ENCODE measurements at regions not wholly inside any gene's neighbourhood (a gene's known extent, or its start where the extent isn't known, plus 50 kb on each side); places are given as distances from the start of the nearest gene placed in this dataset.

- DNase-seq = no peak
- intact Hi-C loops (cut with DNase I) = no loop called here
- Histone ChIP-seq H3K36me3 (ENCODE audit: control insufficient read depth in 1 of 2, insufficient read depth in 2 of 2, low read length in 1 of 2) (no peaks in the 10 kb centered on the region), H3K27ac (ENCODE audit: low read depth in 1 of 2, low read length in 2 of 2) (no peak overlapping the region), H3K9me3 (ENCODE audit: control insufficient read depth, low read length) (peaks cover 1% of the 10 kb centered on the region), H3K4me1 (ENCODE audit: control insufficient read depth in 1 of 2, insufficient read depth in 2 of 2, low read length in 2 of 2) (no peaks in the 10 kb centered on the region), H3K27me3 (ENCODE audit: control insufficient read depth in 1 of 2, insufficient read depth in 2 of 2, low read length in 1 of 2) (no peaks in the 10 kb centered on the region), H3K4me3 (ENCODE audit: low read length in 2 of 2) (no peak overlapping the region)
- no peak for ATAC-seq (ENCODE audit: low FRiP score)
- WGBS, 2 donors = 58 to 59% methylated on average over 9 of the region's 9 CpGs
These were observed 404.7 kb downstream of the RRAGC start for GRCh38 chr1:38454749-38455441.

GRCh38 chr1:38454236-38454635 lies 405.3 kb downstream of the RRAGC start:
- no peaks in the 10 kb centered on the region for H3K9me3 ChIP-seq (ENCODE audit: control insufficient read depth, low read length)
- WGBS, 2 donors = 91 to 93% methylated on average over 5 of the region's 5 CpGs
- intact Hi-C loops (cut with DNase I) = no loop called here

GRCh38 chr1:38452246-38452645 lies 405.7 kb upstream of the POU3F1 start:
- Histone ChIP-seq H3K4me3 (ENCODE audit: low read length in 2 of 2) (no peak overlapping the region), H3K36me3 (ENCODE audit: control insufficient read depth in 1 of 2, insufficient read depth in 2 of 2, low read length in 1 of 2) (no peaks in the 10 kb centered on the region), H3K9me3 (ENCODE audit: control insufficient read depth, low read length) (no peaks in the 10 kb centered on the region), H3K27ac (ENCODE audit: low read depth in 1 of 2, low read length in 2 of 2) (no peak overlapping the region), H3K27me3 (ENCODE audit: control insufficient read depth in 1 of 2, insufficient read depth in 2 of 2, low read length in 1 of 2) (no peaks in the 10 kb centered on the region), H3K4me1 (ENCODE audit: control insufficient read depth in 1 of 2, insufficient read depth in 2 of 2, low read length in 2 of 2) (no peaks in the 10 kb centered on the region)
- no peak for ATAC-seq (ENCODE audit: low FRiP score)
- DNase-seq = no peak
- intact Hi-C loops (cut with DNase I) = no loop called here
- WGBS, 2 donors = 54% methylated on average over 4 of the region's 4 CpGs

More at GRCh38 chr1:38454236-38454635, 405.3 kb downstream of the RRAGC start:
- H3K27ac ChIP-seq (ENCODE audit: low read depth in 1 of 2, low read length in 2 of 2) = no peak overlapping the region
- ATAC-seq (ENCODE audit: low FRiP score) (no peak), DNase-seq (no peak)
- no peaks in the 10 kb centered on the region for H3K36me3 ChIP-seq (ENCODE audit: control insufficient read depth in 1 of 2, insufficient read depth in 2 of 2, low read length in 1 of 2)
- H3K27me3 ChIP-seq (ENCODE audit: control insufficient read depth in 1 of 2, insufficient read depth in 2 of 2, low read length in 1 of 2) = no peaks in the 10 kb centered on the region
- H3K4me1 ChIP-seq (ENCODE audit: control insufficient read depth in 1 of 2, insufficient read depth in 2 of 2, low read length in 2 of 2) = no peaks in the 10 kb centered on the region
- H3K4me3 ChIP-seq (ENCODE audit: low read length in 2 of 2) = no peak overlapping the region

- Histone ChIP-seq H3K4me1 (ENCODE audit: control insufficient read depth in 1 of 2, insufficient read depth in 2 of 2, low read length in 2 of 2) (no peaks in the 10 kb centered on the region), H3K4me3 (ENCODE audit: low read length in 2 of 2) (no peak overlapping the region), H3K36me3 (ENCODE audit: control insufficient read depth in 1 of 2, insufficient read depth in 2 of 2, low read length in 1 of 2) (no peaks in the 10 kb centered on the region), H3K9me3 (ENCODE audit: control insufficient read depth, low read length) (peaks cover 2% of the 10 kb centered on the region), H3K27me3 (ENCODE audit: control insufficient read depth in 1 of 2, insufficient read depth in 2 of 2, low read length in 1 of 2) (no peaks in the 10 kb centered on the region), H3K27ac (ENCODE audit: low read depth in 1 of 2, low read length in 2 of 2) (no peak overlapping the region)
- WGBS, 2 donors = 0 to 3% methylated on average over 3 of the region's 3 CpGs
- intact Hi-C loops (cut with DNase I) = no loop called here
- peak; percentile 29 for ATAC-seq (ENCODE audit: low FRiP score)
- no peak for DNase-seq
These were observed 405.0 kb upstream of the POU3F1 start for GRCh38 chr1:38451541-38451993.

- H3K4me3 ChIP-seq (ENCODE audit: low read length in 2 of 2) = no peak overlapping the region
- H3K9me3 ChIP-seq (ENCODE audit: control insufficient read depth, low read length) = peaks cover 2% of the 10 kb centered on the region
- H3K36me3 ChIP-seq (ENCODE audit: control insufficient read depth in 1 of 2, insufficient read depth in 2 of 2, low read length in 1 of 2) = no peaks in the 10 kb centered on the region
- 72 to 74% methylated on average over 10 of the region's 10 CpGs for WGBS, 2 donors
- intact Hi-C loops (cut with DNase I) = no loop called here
- H3K27me3 ChIP-seq (ENCODE audit: control insufficient read depth in 1 of 2, insufficient read depth in 2 of 2, low read length in 1 of 2) = no peaks in the 10 kb centered on the region
- H3K4me1 ChIP-seq (ENCODE audit: control insufficient read depth in 1 of 2, insufficient read depth in 2 of 2, low read length in 2 of 2) = no peaks in the 10 kb centered on the region
- DNase-seq (no peak), ATAC-seq (ENCODE audit: low FRiP score) (no peak)
- H3K27ac ChIP-seq (ENCODE audit: low read depth in 1 of 2, low read length in 2 of 2) = no peak overlapping the region
These were observed 402.3 kb upstream of the POU3F1 start for GRCh38 chr1:38448893-38449292.

GRCh38 chr1:38446936-38447335 lies 400.3 kb upstream of the POU3F1 start:
- ATAC-seq (ENCODE audit: low FRiP score) (no peak), DNase-seq (no peak)
- WGBS, 2 donors = 70 to 71% methylated on average over 4 of the region's 4 CpGs
- peaks cover 2% of the 10 kb centered on the region for H3K9me3 ChIP-seq (ENCODE audit: control insufficient read depth, low read length)
- no peaks in the 10 kb centered on the region for H3K27me3 ChIP-seq (ENCODE audit: control insufficient read depth in 1 of 2, insufficient read depth in 2 of 2, low read length in 1 of 2)
- no peaks in the 10 kb centered on the region for H3K36me3 ChIP-seq (ENCODE audit: control insufficient read depth in 1 of 2, insufficient read depth in 2 of 2, low read length in 1 of 2)
- intact Hi-C loops (cut with DNase I) = no loop called here
- no peaks in the 10 kb centered on the region for H3K4me1 ChIP-seq (ENCODE audit: control insufficient read depth in 1 of 2, insufficient read depth in 2 of 2, low read length in 2 of 2)
- H3K27ac ChIP-seq (ENCODE audit: low read depth in 1 of 2, low read length in 2 of 2) = no peak overlapping the region
- H3K4me3 ChIP-seq (ENCODE audit: low read length in 2 of 2) = no peak overlapping the region

GRCh38 chr1:38444770-38445442 lies 398.3 kb upstream of the POU3F1 start:
- Histone ChIP-seq H3K27me3 (ENCODE audit: control insufficient read depth in 1 of 2, insufficient read depth in 2 of 2, low read length in 1 of 2) (no peaks in the 10 kb centered on the region), H3K4me3 (ENCODE audit: low read length in 2 of 2) (no peak overlapping the region), H3K4me1 (ENCODE audit: control insufficient read depth in 1 of 2, insufficient read depth in 2 of 2, low read length in 2 of 2) (no peaks in the 10 kb centered on the region), H3K27ac (ENCODE audit: low read depth in 1 of 2, low read length in 2 of 2) (no peak overlapping the region), H3K9me3 (ENCODE audit: control insufficient read depth, low read length) (peaks cover 4% of the 10 kb centered on the region), H3K36me3 (ENCODE audit: control insufficient read depth in 1 of 2, insufficient read depth in 2 of 2, low read length in 1 of 2) (no peaks in the 10 kb centered on the region)
- intact Hi-C loops (cut with DNase I) = no loop called here
- WGBS, 2 donors = 30 to 32% methylated on average over 16 of the region's 16 CpGs
- no peak for DNase-seq
- ATAC-seq (ENCODE audit: low FRiP score) = no peak

GRCh38 chr1:38444311-38444710 lies 397.7 kb upstream of the POU3F1 start:
- Histone ChIP-seq H3K4me1 (ENCODE audit: control insufficient read depth in 1 of 2, insufficient read depth in 2 of 2, low read length in 2 of 2) (no peaks in the 10 kb centered on the region), H3K9me3 (ENCODE audit: control insufficient read depth, low read length) (peaks cover 4% of the 10 kb centered on the region), H3K36me3 (ENCODE audit: control insufficient read depth in 1 of 2, insufficient read depth in 2 of 2, low read length in 1 of 2) (no peaks in the 10 kb centered on the region), H3K4me3 (ENCODE audit: low read length in 2 of 2) (no peak overlapping the region), H3K27me3 (ENCODE audit: control insufficient read depth in 1 of 2, insufficient read depth in 2 of 2, low read length in 1 of 2) (no peaks in the 10 kb centered on the region), H3K27ac (ENCODE audit: low read depth in 1 of 2, low read length in 2 of 2) (no peak overlapping the region)
- DNase-seq (no peak), ATAC-seq (ENCODE audit: low FRiP score) (no peak)
- WGBS, 2 donors = 42 to 48% methylated on average over 4 of the region's 4 CpGs
- intact Hi-C loops (cut with DNase I) = no loop called here

GRCh38 chr1:38440402-38440801 lies 393.8 kb upstream of the POU3F1 start:
- Histone ChIP-seq H3K4me3 (ENCODE audit: low read length in 2 of 2) (no peak overlapping the region), H3K4me1 (ENCODE audit: control insufficient read depth in 1 of 2, insufficient read depth in 2 of 2, low read length in 2 of 2) (no peaks in the 10 kb centered on the region), H3K36me3 (ENCODE audit: control insufficient read depth in 1 of 2, insufficient read depth in 2 of 2, low read length in 1 of 2) (no peaks in the 10 kb centered on the region), H3K27me3 (ENCODE audit: control insufficient read depth in 1 of 2, insufficient read depth in 2 of 2, low read length in 1 of 2) (no peaks in the 10 kb centered on the region), H3K27ac (ENCODE audit: low read depth in 1 of 2, low read length in 2 of 2) (no peak overlapping the region), H3K9me3 (ENCODE audit: control insufficient read depth, low read length) (peaks cover 2% of the 10 kb centered on the region)
- ATAC-seq (ENCODE audit: low FRiP score) (no peak), DNase-seq (no peak)
- intact Hi-C loops (cut with DNase I) = no loop called here

Data from aorta (tissue), 5 donors.